ENCODE measurements at regions not wholly inside any gene's neighbourhood (a gene's known extent, or its start where the extent isn't known, plus 50 kb on each side); places are given as distances from the start of the nearest gene placed in this dataset.

GRCh38 chr16:86930663-86931373 lies 352.5 kb downstream of the FOXL1 start:
- no peak for DNase-seq
- no peak for ATAC-seq
- no peaks in the 10 kb centered on the region for H3K9me3 Mint-ChIP-seq
- no peaks in the 10 kb centered on the region for H3K36me3 Mint-ChIP-seq (ENCODE audit: low read depth)
- H3K27ac Mint-ChIP-seq: no peak overlapping the region
- H3K27me3 Mint-ChIP-seq: peaks cover 58% of the 10 kb centered on the region
- peaks cover 5% of the 10 kb centered on the region for H3K4me1 Mint-ChIP-seq
- no peak overlapping the region for H3K4me3 Mint-ChIP-seq

GRCh38 chr16:86931410-86931941 lies 353.1 kb downstream of the FOXL1 start:
- no peak overlapping the region for H3K27ac Mint-ChIP-seq
- H3K4me3 Mint-ChIP-seq: no peak overlapping the region
- ATAC-seq: no peak
- no peak for DNase-seq
- H3K27me3 Mint-ChIP-seq: peaks cover 54% of the 10 kb centered on the region
- no peaks in the 10 kb centered on the region for H3K9me3 Mint-ChIP-seq
- no peaks in the 10 kb centered on the region for H3K36me3 Mint-ChIP-seq (ENCODE audit: low read depth)
- H3K4me1 Mint-ChIP-seq: peaks cover 5% of the 10 kb centered on the region

- Mint-ChIP-seq H3K4me1 (peaks cover 5% of the 10 kb centered on the region), H3K27me3 (peaks cover 58% of the 10 kb centered on the region), H3K9me3 (no peaks in the 10 kb centered on the region), H3K4me3 (no peak overlapping the region), H3K36me3 (ENCODE audit: low read depth) (no peaks in the 10 kb centered on the region), H3K27ac (no peak overlapping the region)
- ATAC-seq: no peak
- no peak for DNase-seq
Observed at GRCh38 chr16:86932130-86932982, 354.0 kb downstream of the FOXL1 start.

- H3K4me3 Mint-ChIP-seq: no peak overlapping the region
- ATAC-seq (no peak), DNase-seq (no peak)
- H3K36me3 Mint-ChIP-seq (ENCODE audit: low read depth): no peaks in the 10 kb centered on the region
- H3K27ac Mint-ChIP-seq: no peak overlapping the region
- peaks cover under 1% of the 10 kb centered on the region for H3K9me3 Mint-ChIP-seq
- peaks cover 36% of the 10 kb centered on the region for H3K27me3 Mint-ChIP-seq
- H3K4me1 Mint-ChIP-seq: peaks cover 2% of the 10 kb centered on the region
Observed at GRCh38 chr16:86934581-86935375, 356.4 kb downstream of the FOXL1 start.

GRCh38 chr16:86939609-86940008 lies 361.3 kb downstream of the FOXL1 start:
- ATAC-seq: no peak
- H3K4me1 Mint-ChIP-seq: peaks cover 2% of the 10 kb centered on the region
- H3K4me3 Mint-ChIP-seq: no peak overlapping the region
- H3K36me3 Mint-ChIP-seq (ENCODE audit: low read depth): no peaks in the 10 kb centered on the region
- H3K9me3 Mint-ChIP-seq: peaks cover 5% of the 10 kb centered on the region
- H3K27me3 Mint-ChIP-seq: peaks cover 23% of the 10 kb centered on the region
- H3K27ac Mint-ChIP-seq: no peak overlapping the region
- DNase-seq: no peak

- no peak overlapping the region for H3K27ac Mint-ChIP-seq
- H3K27me3 Mint-ChIP-seq: peaks cover 7% of the 10 kb centered on the region
- DNase-seq (no peak), ATAC-seq (no peak)
- no peak overlapping the region for H3K4me3 Mint-ChIP-seq
- peaks cover 5% of the 10 kb centered on the region for H3K9me3 Mint-ChIP-seq
- H3K36me3 Mint-ChIP-seq (ENCODE audit: low read depth): no peaks in the 10 kb centered on the region
- H3K4me1 Mint-ChIP-seq: no peaks in the 10 kb centered on the region
Observed at GRCh38 chr16:86941731-86942130, 363.4 kb downstream of the FOXL1 start.

- H3K27me3 Mint-ChIP-seq: no peaks in the 10 kb centered on the region
- ATAC-seq (no peak), DNase-seq (no peak)
Observed at GRCh38 chr16:86942151-86943051, 364.1 kb downstream of the FOXL1 start.

GRCh38 chr16:86945166-86945900 lies 367.0 kb downstream of the FOXL1 start:
- Mint-ChIP-seq H3K27ac (no peak overlapping the region), H3K4me3 (no peak overlapping the region), H3K4me1 (no peaks in the 10 kb centered on the region), H3K27me3 (no peaks in the 10 kb centered on the region), H3K36me3 (ENCODE audit: low read depth) (no peaks in the 10 kb centered on the region), H3K9me3 (no peaks in the 10 kb centered on the region)
- ATAC-seq (no peak), DNase-seq (no peak)

More at GRCh38 chr16:86942151-86943051, 364.1 kb downstream of the FOXL1 start:
- Mint-ChIP-seq H3K27ac (no peak overlapping the region), H3K36me3 (ENCODE audit: low read depth) (no peaks in the 10 kb centered on the region), H3K4me3 (no peak overlapping the region), H3K9me3 (peaks cover 5% of the 10 kb centered on the region), H3K4me1 (no peaks in the 10 kb centered on the region)

- Mint-ChIP-seq H3K4me3 (no peak overlapping the region), H3K27ac (no peak overlapping the region), H3K4me1 (no peaks in the 10 kb centered on the region), H3K36me3 (ENCODE audit: low read depth) (no peaks in the 10 kb centered on the region), H3K9me3 (no peaks in the 10 kb centered on the region), H3K27me3 (no peaks in the 10 kb centered on the region)
- ATAC-seq (no peak), DNase-seq (no peak)
Observed at GRCh38 chr16:86946396-86946795, 368.0 kb downstream of the FOXL1 start.

- H3K4me1 Mint-ChIP-seq: no peaks in the 10 kb centered on the region
- H3K4me3 Mint-ChIP-seq: no peak overlapping the region
- DNase-seq (no peak), ATAC-seq (no peak)
- H3K27ac Mint-ChIP-seq: no peak overlapping the region
- H3K36me3 Mint-ChIP-seq (ENCODE audit: low read depth): no peaks in the 10 kb centered on the region
- H3K27me3 Mint-ChIP-seq: no peaks in the 10 kb centered on the region
- H3K9me3 Mint-ChIP-seq: no peaks in the 10 kb centered on the region
Observed at GRCh38 chr16:86946981-86947380, 368.6 kb downstream of the FOXL1 start.

- Mint-ChIP-seq H3K9me3 (no peaks in the 10 kb centered on the region), H3K4me3 (no peak overlapping the region)
Observed at GRCh38 chr16:86948046-86948445, 369.1 kb downstream of the C16orf95 start.

GRCh38 chr16:86949116-86949515 lies 368.1 kb downstream of the C16orf95 start:
- ATAC-seq: no peak
- H3K27ac Mint-ChIP-seq: no peak overlapping the region
- H3K4me3 Mint-ChIP-seq: no peak overlapping the region
- H3K4me1 Mint-ChIP-seq: no peaks in the 10 kb centered on the region
- no peaks in the 10 kb centered on the region for H3K36me3 Mint-ChIP-seq (ENCODE audit: low read depth)
- no peak for DNase-seq
- H3K27me3 Mint-ChIP-seq: peaks cover 7% of the 10 kb centered on the region
- no peaks in the 10 kb centered on the region for H3K9me3 Mint-ChIP-seq

More at GRCh38 chr16:86948046-86948445, 369.1 kb downstream of the C16orf95 start:
- H3K36me3 Mint-ChIP-seq (ENCODE audit: low read depth): no peaks in the 10 kb centered on the region
- H3K27ac Mint-ChIP-seq: no peak overlapping the region
- no peak for ATAC-seq
- no peaks in the 10 kb centered on the region for H3K4me1 Mint-ChIP-seq
- H3K27me3 Mint-ChIP-seq: peaks cover 7% of the 10 kb centered on the region
- DNase-seq: no peak

GRCh38 chr16:86949630-86950029 lies 367.6 kb downstream of the C16orf95 start:
- H3K27me3 Mint-ChIP-seq: peaks cover 7% of the 10 kb centered on the region
- no peaks in the 10 kb centered on the region for H3K4me1 Mint-ChIP-seq
- ATAC-seq (no peak), DNase-seq (no peak)
- no peaks in the 10 kb centered on the region for H3K36me3 Mint-ChIP-seq (ENCODE audit: low read depth)
- H3K9me3 Mint-ChIP-seq: no peaks in the 10 kb centered on the region
- no peak overlapping the region for H3K4me3 Mint-ChIP-seq
- H3K27ac Mint-ChIP-seq: no peak overlapping the region

Measured in activated naive CD8-positive, alpha-beta T cell treated with anti-CD3 and anti-CD28 coated beads, Interleukin-2, amount 50 U/mL, for 24 hours (primary cell).